ENCODE measurements at regions not wholly inside any gene's neighbourhood (a gene's known extent, or its start where the extent isn't known, plus 50 kb on each side); places are given as distances from the start of the nearest gene placed in this dataset.

DNA sequence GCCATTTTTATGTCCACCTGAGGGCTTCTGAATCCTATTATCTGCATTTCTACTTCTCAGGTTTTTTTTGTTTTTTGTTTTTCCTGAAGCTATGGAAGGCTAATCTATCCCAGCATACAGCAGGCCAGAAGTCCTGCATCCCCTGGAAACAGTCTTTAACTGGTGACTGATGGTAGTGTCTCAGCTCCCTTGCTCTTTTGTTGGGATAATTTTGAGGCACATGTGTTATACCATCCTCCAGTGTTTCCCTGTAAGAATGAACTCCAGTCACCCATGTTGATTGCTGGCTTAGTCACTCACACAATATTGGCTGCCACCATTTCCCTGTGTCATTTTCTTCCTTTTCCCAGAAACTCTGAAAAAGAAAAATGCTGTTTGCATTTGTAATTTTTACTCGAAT is 1094.0 kb upstream of the LRRN3 start:
- TF ChIP-seq, protein P1, sequence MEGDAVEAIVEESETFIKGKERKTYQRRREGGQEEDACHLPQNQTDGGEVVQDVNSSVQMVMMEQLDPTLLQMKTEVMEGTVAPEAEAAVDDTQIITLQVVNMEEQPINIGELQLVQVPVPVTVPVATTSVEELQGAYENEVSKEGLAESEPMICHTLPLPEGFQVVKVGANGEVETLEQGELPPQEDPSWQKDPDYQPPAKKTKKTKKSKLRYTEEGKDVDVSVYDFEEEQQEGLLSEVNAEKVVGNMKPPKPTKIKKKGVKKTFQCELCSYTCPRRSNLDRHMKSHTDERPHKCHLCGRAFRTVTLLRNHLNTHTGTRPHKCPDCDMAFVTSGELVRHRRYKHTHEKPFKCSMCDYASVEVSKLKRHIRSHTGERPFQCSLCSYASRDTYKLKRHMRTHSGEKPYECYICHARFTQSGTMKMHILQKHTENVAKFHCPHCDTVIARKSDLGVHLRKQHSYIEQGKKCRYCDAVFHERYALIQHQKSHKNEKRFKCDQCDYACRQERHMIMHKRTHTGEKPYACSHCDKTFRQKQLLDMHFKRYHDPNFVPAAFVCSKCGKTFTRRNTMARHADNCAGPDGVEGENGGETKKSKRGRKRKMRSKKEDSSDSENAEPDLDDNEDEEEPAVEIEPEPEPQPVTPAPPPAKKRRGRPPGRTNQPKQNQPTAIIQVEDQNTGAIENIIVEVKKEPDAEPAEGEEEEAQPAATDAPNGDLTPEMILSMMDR (IDR thresholded peaks at IDR 0.05) = no peak
- TF ChIP-seq POLR2A (IDR thresholded peaks at IDR 0.05; ENCODE audit: low read depth) (no peak), POLR2AphosphoS5 (IDR thresholded peaks at IDR 0.05) (no peak), EP300 (IDR thresholded peaks at IDR 0.05) (no peak)

Data from esophagus muscularis mucosa (tissue), 4 donors.